ENCODE measurements at regions not wholly inside any gene's neighbourhood (a gene's known extent, or its start where the extent isn't known, plus 50 kb on each side); places are given as distances from the start of the nearest gene placed in this dataset.

DNA sequence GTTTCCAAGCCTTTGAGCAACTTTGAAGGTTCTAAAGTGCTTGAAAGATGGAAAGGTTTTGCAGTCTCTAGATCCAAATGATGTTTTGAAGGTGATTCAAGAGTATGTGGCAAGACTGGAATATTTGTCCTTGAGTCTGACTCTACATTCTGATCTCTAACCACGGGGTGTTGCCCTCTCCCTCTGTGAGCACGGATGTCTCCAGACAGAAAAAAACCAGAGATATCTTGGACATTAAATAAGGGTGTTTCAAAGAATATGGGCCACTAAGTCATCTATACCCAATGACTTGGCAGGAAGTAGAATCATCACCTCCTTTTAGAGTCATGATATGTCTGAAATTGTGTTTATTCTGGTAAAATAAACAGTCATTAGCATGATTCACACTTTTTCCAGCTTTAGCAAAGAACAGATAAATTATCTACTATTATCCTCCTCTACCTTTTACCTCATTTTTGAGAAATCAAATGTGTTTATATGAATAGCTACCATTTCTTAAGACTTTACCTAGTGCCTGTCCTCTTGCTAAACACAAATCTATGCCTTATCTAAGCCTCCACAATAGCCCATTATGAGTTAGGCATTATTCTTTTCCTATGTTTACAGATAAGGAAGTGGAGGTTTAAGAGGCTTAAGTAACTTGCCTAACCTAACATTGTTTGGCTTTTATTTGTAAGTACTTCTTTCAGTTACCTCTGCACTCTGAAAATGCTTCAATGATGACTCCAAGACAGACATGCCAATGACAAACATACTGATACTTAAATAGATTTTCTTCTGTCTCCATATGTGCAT, 384.4 kb downstream of the BMP2 start:
- TF ChIP-seq, protein P1, sequence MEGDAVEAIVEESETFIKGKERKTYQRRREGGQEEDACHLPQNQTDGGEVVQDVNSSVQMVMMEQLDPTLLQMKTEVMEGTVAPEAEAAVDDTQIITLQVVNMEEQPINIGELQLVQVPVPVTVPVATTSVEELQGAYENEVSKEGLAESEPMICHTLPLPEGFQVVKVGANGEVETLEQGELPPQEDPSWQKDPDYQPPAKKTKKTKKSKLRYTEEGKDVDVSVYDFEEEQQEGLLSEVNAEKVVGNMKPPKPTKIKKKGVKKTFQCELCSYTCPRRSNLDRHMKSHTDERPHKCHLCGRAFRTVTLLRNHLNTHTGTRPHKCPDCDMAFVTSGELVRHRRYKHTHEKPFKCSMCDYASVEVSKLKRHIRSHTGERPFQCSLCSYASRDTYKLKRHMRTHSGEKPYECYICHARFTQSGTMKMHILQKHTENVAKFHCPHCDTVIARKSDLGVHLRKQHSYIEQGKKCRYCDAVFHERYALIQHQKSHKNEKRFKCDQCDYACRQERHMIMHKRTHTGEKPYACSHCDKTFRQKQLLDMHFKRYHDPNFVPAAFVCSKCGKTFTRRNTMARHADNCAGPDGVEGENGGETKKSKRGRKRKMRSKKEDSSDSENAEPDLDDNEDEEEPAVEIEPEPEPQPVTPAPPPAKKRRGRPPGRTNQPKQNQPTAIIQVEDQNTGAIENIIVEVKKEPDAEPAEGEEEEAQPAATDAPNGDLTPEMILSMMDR (IDR thresholded peaks at IDR 0.05): no peak
- TF ChIP-seq POLR2A (IDR thresholded peaks at IDR 0.05): no peak
- no peak for TF ChIP-seq EP300 (IDR thresholded peaks at IDR 0.05)

All from tibial nerve (tissue), 4 donors.